ENCODE measurements at regions not wholly inside any gene's neighbourhood (a gene's known extent, or its start where the extent isn't known, plus 50 kb on each side); places are given as distances from the start of the nearest gene placed in this dataset.

DNA sequence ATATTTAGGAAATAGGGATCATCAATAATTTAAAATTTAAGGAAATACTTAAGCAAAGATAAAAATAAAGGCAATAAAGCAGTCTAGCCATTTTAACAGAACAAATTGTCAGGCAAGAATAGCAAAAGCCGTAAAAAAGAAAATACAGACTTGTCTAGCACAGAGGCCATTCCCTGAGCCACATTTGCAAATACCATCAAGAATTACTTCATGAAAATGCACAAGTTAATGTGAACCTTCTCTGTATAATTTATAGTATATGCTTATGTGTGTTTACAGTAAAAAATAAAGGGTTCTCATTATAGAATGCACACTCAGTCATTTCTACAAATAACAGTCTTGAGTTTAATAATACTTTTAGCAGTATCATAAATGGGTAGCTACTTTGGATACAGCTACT lies 505.9 kb upstream of the CPEB2 start:
- H3K27ac ChIP-seq, result no peak overlapping the region
- TF ChIP-seq, protein P1, sequence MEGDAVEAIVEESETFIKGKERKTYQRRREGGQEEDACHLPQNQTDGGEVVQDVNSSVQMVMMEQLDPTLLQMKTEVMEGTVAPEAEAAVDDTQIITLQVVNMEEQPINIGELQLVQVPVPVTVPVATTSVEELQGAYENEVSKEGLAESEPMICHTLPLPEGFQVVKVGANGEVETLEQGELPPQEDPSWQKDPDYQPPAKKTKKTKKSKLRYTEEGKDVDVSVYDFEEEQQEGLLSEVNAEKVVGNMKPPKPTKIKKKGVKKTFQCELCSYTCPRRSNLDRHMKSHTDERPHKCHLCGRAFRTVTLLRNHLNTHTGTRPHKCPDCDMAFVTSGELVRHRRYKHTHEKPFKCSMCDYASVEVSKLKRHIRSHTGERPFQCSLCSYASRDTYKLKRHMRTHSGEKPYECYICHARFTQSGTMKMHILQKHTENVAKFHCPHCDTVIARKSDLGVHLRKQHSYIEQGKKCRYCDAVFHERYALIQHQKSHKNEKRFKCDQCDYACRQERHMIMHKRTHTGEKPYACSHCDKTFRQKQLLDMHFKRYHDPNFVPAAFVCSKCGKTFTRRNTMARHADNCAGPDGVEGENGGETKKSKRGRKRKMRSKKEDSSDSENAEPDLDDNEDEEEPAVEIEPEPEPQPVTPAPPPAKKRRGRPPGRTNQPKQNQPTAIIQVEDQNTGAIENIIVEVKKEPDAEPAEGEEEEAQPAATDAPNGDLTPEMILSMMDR (IDR thresholded peaks at IDR 0.05; ENCODE audit: low read depth, low read length), result no peak
- no peaks in the 10 kb centered on the region for H3K27me3 ChIP-seq (ENCODE audit: insufficient read depth, low read depth, severe bottlenecking)
- no peak overlapping the region for H3K4me3 ChIP-seq (ENCODE audit: low read depth, low read length)
- H3K9me3 ChIP-seq (ENCODE audit: severe bottlenecking), result no peaks in the 10 kb centered on the region
- no peak for DNase-seq
- no peaks in the 10 kb centered on the region for H3K36me3 ChIP-seq

DNA sequence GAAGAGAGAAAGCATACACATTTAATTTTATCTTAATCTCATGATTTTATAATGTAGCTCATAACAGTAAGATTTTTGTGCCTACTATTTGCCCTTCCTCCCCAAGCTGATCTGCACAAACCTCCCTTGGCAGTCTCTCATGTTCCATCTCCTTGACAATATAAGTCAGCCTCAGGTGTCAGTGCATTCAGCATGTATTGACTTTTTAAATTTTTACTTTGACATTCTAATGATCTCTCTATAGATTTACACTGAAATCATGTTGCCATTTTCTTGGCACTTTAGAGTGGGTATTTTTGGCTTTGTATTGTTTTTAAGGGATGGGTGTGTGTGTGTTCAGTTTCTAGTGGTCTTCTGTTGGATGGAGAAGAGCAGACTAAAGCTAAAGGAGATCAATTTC lies 505.3 kb upstream of the CPEB2 start:
- TF ChIP-seq, protein P1 (IDR thresholded peaks at IDR 0.05; ENCODE audit: low read depth, low read length), result no peak
- no peaks in the 10 kb centered on the region for H3K9me3 ChIP-seq (ENCODE audit: severe bottlenecking)
- DNase-seq, result no peak
- H3K27ac ChIP-seq, result no peak overlapping the region
- H3K27me3 ChIP-seq (ENCODE audit: insufficient read depth, low read depth, severe bottlenecking), result no peaks in the 10 kb centered on the region
- H3K36me3 ChIP-seq, result no peaks in the 10 kb centered on the region
- H3K4me3 ChIP-seq (ENCODE audit: low read depth, low read length), result no peak overlapping the region

DNA sequence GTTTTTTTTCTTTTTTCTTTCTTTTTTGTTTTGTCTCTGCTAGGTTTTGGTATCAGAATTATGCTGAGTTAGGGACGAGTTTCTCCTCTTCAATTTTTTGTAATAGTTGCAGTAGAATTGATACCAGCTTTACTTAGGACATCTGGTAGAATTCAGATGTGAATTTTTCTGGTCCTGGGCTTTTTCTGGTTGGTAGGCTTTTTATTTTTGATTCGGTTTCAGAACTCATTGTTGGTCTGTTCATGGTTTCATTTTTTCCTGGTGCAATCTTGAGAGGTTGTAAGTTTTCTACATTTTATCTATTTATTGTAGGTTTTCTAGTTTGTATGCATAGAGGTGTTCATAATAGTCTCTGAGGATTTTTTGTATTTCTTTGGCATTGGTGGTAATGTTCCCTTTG lies 498.1 kb upstream of the CPEB2 start:
- H3K27me3 ChIP-seq (ENCODE audit: insufficient read depth, low read depth, severe bottlenecking), result no peaks in the 10 kb centered on the region
- H3K9me3 ChIP-seq (ENCODE audit: severe bottlenecking), result no peaks in the 10 kb centered on the region
- no peaks in the 10 kb centered on the region for H3K36me3 ChIP-seq
- no peak for DNase-seq
- TF ChIP-seq, protein P1 (IDR thresholded peaks at IDR 0.05; ENCODE audit: low read depth, low read length), result no peak
- no peak overlapping the region for H3K4me3 ChIP-seq (ENCODE audit: low read depth, low read length)
- no peak overlapping the region for H3K27ac ChIP-seq

DNA sequence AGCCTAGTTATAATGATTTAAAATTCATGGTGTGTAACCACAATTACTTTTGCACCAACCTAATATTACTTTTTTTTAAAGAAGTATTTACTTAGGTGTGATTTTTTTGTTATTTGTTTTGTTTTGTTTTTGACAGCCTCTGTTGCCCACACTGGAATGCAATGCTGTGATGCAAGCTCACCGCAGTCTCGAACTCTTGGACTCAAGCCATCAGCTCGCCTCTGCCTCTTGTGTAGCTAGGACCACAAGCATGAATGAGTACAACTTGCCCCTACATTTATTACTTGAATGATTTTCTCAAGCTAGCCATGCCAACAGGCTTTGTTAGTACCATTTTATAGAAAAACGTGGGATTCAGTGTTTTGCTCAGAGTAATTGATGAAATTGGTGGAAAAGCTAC lies 488.8 kb upstream of the CPEB2 start:
- TF ChIP-seq, protein P1 (IDR thresholded peaks at IDR 0.05; ENCODE audit: low read depth, low read length), result no peak

DNA sequence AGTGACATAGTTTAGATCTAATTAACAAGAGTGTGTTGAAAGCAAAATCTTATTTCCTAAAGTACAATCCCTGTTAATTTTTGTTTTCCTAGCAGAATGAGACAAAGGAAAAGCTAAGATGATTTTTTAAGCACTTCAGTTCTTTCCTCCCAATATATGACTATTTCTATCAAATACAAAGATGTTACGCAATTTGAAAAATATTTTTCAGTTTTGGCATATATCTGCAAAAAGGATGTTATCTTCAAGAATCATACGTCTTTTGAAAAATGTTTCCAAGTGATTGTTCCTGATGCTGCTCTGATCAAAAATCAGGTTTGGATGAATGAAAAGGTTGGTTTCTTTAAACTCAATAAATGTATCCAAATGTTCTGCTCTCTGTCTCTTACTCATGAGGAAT lies 486.7 kb upstream of the CPEB2 start:
- no peaks in the 10 kb centered on the region for H3K9me3 ChIP-seq (ENCODE audit: severe bottlenecking)
- H3K36me3 ChIP-seq, result no peaks in the 10 kb centered on the region
- H3K27me3 ChIP-seq (ENCODE audit: insufficient read depth, low read depth, severe bottlenecking), result no peaks in the 10 kb centered on the region
- DNase-seq, result no peak
- no peak overlapping the region for H3K4me3 ChIP-seq (ENCODE audit: low read depth, low read length)
- TF ChIP-seq, protein P1 (IDR thresholded peaks at IDR 0.05; ENCODE audit: low read depth, low read length), result no peak
- H3K27ac ChIP-seq, result no peak overlapping the region

More for the DNA sequence above, 488.8 kb upstream of the CPEB2 start:
- no peak for DNase-seq
- H3K4me3 ChIP-seq (ENCODE audit: low read depth, low read length), result no peak overlapping the region
- no peaks in the 10 kb centered on the region for H3K36me3 ChIP-seq
- H3K27me3 ChIP-seq (ENCODE audit: insufficient read depth, low read depth, severe bottlenecking), result no peaks in the 10 kb centered on the region
- no peak overlapping the region for H3K27ac ChIP-seq
- H3K9me3 ChIP-seq (ENCODE audit: severe bottlenecking), result no peaks in the 10 kb centered on the region

DNA sequence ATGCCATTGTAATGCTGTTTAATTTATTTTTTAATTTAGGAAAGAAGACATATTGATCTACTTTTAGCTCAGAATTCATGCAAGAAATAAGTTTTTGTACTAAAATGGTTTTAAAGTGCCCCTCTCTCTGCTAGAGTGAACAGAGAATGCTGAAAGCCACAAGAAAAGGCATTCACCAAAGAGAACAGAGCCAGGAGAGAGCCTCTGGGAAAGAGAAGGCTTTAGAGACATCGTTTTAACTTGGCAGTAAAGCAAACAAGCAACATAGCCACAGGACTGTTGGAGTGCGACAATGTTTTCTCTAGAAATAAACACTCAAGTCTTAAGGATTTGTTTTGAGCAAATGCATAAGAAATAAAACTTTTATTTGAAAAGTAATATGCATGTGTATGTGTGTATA lies 484.1 kb upstream of the CPEB2 start:
- H3K27me3 ChIP-seq (ENCODE audit: insufficient read depth, low read depth, severe bottlenecking), result no peaks in the 10 kb centered on the region
- TF ChIP-seq, protein P1 (IDR thresholded peaks at IDR 0.05; ENCODE audit: low read depth, low read length), result no peak
- H3K9me3 ChIP-seq (ENCODE audit: severe bottlenecking), result no peaks in the 10 kb centered on the region
- DNase-seq, result no peak
- no peaks in the 10 kb centered on the region for H3K36me3 ChIP-seq
- H3K4me3 ChIP-seq (ENCODE audit: low read depth, low read length), result no peak overlapping the region
- no peak overlapping the region for H3K27ac ChIP-seq
